IPS DF 4.7 (cell line): ENCODE measurements at regions not wholly inside any gene's neighbourhood (a gene's known extent, or its start where the extent isn't known, plus 50 kb on each side); places are given as distances from the start of the nearest gene placed in this dataset.

ENCODE experiments used
- DNase-seq: peaks from one replicate; pipeline ENCODE4 v3.0.0-alpha.2; 2013; ENCODE audit warnings: low spot score; ENCODE audit errors: extremely low read depth

GRCh38 chr10:3486346-3487065 is 298.5 kb downstream of the KLF6 start:
- DNase-seq: no peak

GRCh38 chr10:3485057-3485686 is 299.8 kb downstream of the KLF6 start:
- DNase-seq: no peak

- DNase-seq: no peak
Observed at GRCh38 chr10:3484306-3485056, 300.5 kb downstream of the KLF6 start.

GRCh38 chr10:3482200-3482993 is 302.6 kb downstream of the KLF6 start:
- DNase-seq: no peak

- no peak for DNase-seq
Observed at GRCh38 chr10:3481496-3481895, 303.5 kb downstream of the KLF6 start.

- no peak for DNase-seq
Observed at GRCh38 chr10:3480990-3481315, 304.1 kb downstream of the KLF6 start.

- DNase-seq: no peak
Observed at GRCh38 chr10:3480281-3480989, 304.6 kb downstream of the KLF6 start.

- DNase-seq: no peak
Observed at GRCh38 chr10:3478632-3479240, 306.2 kb upstream of the PITRM1 start.

GRCh38 chr10:3478153-3478552 is 305.6 kb upstream of the PITRM1 start:
- DNase-seq: no peak

GRCh38 chr10:3477683-3478082 is 305.1 kb upstream of the PITRM1 start:
- no peak for DNase-seq

- DNase-seq: no peak
Observed at GRCh38 chr10:3476640-3477448, 304.3 kb upstream of the PITRM1 start.

GRCh38 chr10:3476186-3476585 is 303.6 kb upstream of the PITRM1 start:
- no peak for DNase-seq

GRCh38 chr10:3475367-3475766 is 302.8 kb upstream of the PITRM1 start:
- no peak for DNase-seq

GRCh38 chr10:3474266-3474665 is 301.7 kb upstream of the PITRM1 start:
- DNase-seq: no peak

- no peak for DNase-seq
Observed at GRCh38 chr10:3473271-3473670, 300.7 kb upstream of the PITRM1 start.

GRCh38 chr10:3472287-3473051 is 299.9 kb upstream of the PITRM1 start:
- no peak for DNase-seq

- DNase-seq: no peak
Observed at GRCh38 chr10:3471927-3472286, 299.3 kb upstream of the PITRM1 start.

- no peak for DNase-seq
Observed at GRCh38 chr10:3471472-3471871, 298.9 kb upstream of the PITRM1 start.

- DNase-seq: no peak
Observed at GRCh38 chr10:3470191-3470590, 297.6 kb upstream of the PITRM1 start.
